Astrocyte of the cerebellum (primary cell): ENCODE measurements at regions not wholly inside any gene's neighbourhood (a gene's known extent, or its start where the extent isn't known, plus 50 kb on each side); places are given as distances from the start of the nearest gene placed in this dataset.

Experiments used
- DNase-seq: peaks from one replicate; pipeline ENCODE4 v3.0.0-alpha.2; 2011; ENCODE audit warnings: low read depth
- H3K4me3 ChIP-seq: 2 replicates; pipeline ENCODE4 v1.5.1; 2011; ENCODE audit warnings: mild to moderate bottlenecking, low read depth, low read length, moderate library complexity
- in situ Hi-C: cut with HindIII; loops from 2 replicates; pipeline ENCODE4 v1.10.0; 2017; ENCODE audit warnings: low sequenced_read_pairs
- TF ChIP-seq, protein P1 (sequence below): IDR thresholded peaks from 2 replicates; pipeline ENCODE4 v1.5.1; 2012; ENCODE audit warnings: low read length, low read depth, moderate library complexity, mild to moderate bottlenecking; ENCODE audit errors: missing control alignments

DNA sequence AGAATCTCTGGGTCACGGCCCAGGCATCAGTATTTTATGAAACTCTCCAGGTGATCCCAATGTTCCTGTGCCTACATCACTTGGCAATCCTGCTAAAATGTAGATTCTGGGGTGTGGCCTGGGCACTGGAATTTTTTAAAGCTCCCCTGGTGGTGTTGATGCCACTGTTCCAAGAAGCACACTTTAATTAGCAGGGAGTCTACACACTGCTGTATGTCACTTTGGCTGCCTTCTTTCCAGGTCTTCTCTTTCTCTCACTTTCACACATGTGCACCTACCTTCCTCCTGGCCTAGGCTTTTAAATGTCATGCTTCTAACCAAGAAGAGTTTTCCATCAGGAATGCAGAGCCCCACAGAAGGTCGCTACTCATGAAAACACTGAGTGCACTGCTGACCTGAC is 136.0 kb upstream of the ALDH1B1 start:
- no peak overlapping the region for H3K4me3 ChIP-seq
- DNase-seq = no peak
- TF ChIP-seq, protein P1, sequence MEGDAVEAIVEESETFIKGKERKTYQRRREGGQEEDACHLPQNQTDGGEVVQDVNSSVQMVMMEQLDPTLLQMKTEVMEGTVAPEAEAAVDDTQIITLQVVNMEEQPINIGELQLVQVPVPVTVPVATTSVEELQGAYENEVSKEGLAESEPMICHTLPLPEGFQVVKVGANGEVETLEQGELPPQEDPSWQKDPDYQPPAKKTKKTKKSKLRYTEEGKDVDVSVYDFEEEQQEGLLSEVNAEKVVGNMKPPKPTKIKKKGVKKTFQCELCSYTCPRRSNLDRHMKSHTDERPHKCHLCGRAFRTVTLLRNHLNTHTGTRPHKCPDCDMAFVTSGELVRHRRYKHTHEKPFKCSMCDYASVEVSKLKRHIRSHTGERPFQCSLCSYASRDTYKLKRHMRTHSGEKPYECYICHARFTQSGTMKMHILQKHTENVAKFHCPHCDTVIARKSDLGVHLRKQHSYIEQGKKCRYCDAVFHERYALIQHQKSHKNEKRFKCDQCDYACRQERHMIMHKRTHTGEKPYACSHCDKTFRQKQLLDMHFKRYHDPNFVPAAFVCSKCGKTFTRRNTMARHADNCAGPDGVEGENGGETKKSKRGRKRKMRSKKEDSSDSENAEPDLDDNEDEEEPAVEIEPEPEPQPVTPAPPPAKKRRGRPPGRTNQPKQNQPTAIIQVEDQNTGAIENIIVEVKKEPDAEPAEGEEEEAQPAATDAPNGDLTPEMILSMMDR = no peak
- in situ Hi-C loops = no loop called here

DNA sequence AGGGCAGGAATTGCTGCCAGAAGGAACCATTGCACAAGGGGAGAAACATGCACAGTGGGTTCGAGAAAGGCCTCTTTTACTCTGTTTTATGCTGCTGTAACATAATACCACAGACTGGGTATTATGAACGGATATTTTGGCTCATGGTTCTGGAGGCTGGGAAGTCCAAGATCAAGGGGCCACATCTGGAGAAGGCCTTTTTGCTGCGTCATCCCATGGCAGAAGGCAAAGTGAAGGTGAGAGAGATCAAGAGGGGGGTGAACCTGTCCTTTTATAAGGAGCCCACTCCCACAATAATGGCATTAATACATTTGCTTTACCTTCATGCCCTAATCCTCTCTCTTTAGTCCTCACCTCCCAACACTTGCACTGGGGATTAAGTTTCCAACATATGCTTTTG is 136.9 kb upstream of the ALDH1B1 start:
- in situ Hi-C loops = no loop called here
- H3K4me3 ChIP-seq = no peak overlapping the region
- TF ChIP-seq, protein P1 = no peak
- DNase-seq = no peak

DNA sequence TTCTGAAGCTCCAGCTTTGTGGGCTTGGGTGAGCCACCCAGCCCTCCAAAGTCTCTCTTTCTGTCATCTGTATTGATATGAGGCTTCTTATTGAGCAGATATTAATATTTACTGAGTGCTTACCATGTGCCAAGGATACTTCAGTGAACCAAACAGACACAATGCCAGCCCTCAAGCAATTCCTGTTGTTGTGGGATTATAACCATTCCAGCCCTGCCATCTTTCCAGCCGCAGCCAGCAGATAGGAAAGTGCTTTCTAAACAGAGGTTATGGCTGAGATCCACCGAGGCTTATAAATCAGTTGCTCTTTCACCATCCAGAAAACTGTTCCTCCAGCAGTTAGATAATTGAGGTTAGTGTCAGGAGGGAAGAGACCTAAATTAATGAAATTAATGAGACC is 137.7 kb upstream of the ALDH1B1 start:
- DNase-seq = no peak
- H3K4me3 ChIP-seq = no peak overlapping the region
- TF ChIP-seq, protein P1 = no peak
- in situ Hi-C loops = no loop called here

- no peak overlapping the region for H3K4me3 ChIP-seq
- in situ Hi-C loops = no loop called here
- DNase-seq = no peak
- TF ChIP-seq, protein P1 = no peak
These were observed 138.4 kb upstream of the ALDH1B1 start for GRCh38 chr9:38254151-38254550.

DNA sequence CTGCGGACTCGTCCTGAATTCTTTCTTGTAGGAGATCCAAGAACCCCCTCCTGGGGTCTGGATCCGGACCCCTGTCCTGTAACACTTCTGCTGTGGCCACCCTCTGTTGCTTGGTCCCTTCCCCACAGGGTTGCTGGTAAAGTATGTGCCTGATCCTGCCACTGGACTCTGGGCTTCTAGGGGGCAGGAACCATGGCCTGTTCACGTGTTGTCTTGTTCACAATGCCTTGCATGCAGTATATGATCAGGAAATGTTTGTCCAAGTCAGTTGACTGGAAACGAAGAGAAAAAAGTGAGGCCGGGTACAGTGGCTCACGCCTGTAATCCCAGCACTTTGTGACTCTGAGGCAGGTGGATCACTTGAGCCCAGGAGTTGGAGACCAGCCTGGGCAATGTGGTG is 139.3 kb upstream of the ALDH1B1 start:
- DNase-seq = no peak
- in situ Hi-C loops = no loop called here
- TF ChIP-seq, protein P1 = no peak
- no peak overlapping the region for H3K4me3 ChIP-seq

- in situ Hi-C loops = no loop called here
- no peak for DNase-seq
- no peak overlapping the region for H3K4me3 ChIP-seq
- TF ChIP-seq, protein P1 = no peak
These were observed 141.3 kb upstream of the ALDH1B1 start for GRCh38 chr9:38251036-38251860.
